ENCODE measurements at regions not wholly inside any gene's neighbourhood (a gene's known extent, or its start where the extent isn't known, plus 50 kb on each side); places are given as distances from the start of the nearest gene placed in this dataset.

DNA sequence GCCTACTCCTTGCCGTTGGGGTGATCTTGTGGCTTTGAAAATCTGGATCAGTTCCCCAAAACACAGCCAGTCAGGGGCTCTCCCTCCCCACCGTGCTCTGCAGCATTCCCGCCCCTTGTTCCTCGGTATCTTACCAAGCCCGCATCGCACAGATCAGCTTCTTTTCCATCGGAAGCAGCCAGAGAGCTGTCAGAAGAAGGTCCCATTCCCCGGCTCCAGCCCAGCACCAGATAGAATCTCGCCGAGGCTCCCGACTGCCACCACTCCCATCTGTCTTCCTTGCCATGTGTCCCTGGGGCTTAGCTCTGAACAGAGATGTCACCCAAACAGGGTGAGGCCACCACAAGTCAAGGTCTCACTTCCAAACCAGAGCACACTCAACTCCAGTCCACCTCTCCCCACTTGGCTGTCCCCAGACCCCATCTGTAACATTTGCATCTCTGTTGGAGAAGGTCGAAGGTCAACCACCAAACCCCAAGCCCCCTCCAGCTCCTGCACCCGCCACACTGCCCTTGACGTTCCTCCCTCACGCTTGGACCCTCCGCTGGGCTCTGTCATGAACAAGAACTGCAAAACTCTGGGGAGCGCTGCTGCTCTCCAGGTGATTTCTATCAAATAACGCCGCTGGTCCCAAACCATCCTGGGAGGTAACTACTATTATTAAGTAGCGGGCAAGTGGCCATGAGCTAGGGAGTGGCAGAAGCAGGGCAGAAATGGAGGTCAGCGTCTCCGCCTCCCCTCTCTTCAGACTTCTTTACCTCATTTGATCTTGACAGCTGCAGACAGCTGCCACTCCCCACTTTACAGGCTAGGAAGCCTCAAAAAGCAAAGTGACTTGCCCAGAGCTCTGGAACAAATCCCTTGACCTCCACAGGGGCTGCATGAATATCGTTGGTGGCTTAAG is 70.0 kb upstream of the TAF1B start:
- DNase-seq, result no peak

DNA sequence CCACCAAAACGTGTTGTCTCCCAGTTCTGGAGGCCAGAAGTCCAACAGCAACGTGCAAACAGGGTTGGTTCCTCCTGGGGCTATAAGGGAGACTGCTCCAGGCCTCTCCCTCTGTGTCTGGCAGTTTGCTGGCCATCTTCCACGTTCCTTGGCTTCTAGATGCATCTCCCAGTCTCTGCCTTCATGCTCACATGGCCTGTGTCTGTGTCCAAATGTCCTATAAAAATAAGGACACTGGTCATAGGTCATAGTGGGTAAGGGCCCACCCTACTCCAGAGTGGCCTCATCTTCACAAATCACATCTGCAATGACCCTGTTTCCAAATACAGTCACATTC is 69.4 kb upstream of the TAF1B start:
- DNase-seq, result no peak

DNA sequence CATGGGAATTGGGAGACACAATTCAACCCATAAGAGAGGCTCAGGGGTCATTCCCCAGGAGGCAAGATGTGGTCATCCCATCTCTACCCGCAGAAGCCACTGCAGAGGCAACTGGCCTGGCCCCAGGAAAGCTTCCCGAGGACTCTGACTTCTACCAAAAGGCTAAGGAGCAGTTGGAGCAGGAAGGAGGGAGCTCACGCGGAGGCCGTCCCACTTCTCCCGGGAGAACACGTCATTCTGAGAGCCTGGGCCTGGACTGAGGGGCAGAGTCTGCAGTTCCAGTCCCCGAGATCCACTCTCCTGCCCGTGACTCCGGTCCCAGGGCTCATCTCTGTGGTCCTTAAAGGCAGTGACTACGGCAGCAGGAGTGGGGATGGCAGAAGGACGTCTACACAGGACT is 69.0 kb upstream of the TAF1B start:
- DNase-seq, result no peak

DNA sequence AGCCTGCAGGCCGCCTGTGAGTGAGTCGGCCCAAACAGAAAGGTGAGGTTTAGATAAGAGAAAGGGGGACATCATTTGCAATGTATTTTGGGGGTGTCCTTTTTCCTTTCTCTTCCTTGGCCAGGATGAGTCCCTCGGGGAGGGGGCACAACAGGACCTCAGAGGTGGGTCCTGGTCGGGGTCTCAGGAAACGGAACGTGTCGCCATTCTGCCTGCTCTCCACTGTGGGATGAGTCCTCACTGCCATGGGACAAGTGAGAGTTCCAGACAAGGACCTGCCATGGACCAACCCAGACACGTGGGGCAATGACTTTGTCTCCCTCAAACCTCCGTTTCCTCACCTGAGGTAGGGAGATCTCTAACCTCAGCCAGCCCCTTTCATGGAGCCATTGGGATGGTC is 67.9 kb upstream of the TAF1B start:
- no peak for DNase-seq

DNA sequence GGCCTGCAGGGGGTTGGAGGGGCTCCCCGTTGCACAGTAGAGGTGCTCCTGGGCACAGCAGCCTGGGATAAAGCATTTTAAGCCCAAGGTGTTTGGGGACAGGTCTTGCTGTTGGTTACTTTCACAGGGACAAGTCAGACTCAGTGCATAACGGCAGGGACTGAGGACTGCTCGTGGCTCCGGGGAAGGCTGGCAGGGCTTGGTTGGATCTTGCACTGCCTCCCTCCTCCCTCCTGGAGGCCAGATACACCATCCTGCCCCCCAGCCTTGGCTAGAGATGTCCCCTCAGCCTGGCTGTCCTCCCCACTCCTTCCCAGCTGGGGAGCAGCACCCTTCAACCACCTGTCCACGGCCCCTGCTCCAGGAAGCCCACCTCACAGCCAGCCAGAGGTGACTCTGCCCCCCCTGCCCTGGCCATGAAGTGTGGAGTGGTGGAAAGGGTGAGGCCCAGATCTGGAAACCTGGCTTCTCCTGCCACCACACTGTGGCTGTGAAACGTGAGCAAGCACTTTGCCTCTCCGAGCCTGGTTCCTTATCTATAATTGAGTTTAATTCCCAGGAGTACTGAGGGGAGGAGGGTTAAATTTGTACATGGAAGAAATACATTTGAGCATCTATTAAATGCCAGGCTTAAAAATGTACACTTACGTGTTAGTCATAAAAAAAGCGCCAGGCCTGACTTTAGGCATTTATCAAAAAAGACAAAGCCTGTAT is 67.1 kb upstream of the TAF1B start:
- no peak for DNase-seq

DNA sequence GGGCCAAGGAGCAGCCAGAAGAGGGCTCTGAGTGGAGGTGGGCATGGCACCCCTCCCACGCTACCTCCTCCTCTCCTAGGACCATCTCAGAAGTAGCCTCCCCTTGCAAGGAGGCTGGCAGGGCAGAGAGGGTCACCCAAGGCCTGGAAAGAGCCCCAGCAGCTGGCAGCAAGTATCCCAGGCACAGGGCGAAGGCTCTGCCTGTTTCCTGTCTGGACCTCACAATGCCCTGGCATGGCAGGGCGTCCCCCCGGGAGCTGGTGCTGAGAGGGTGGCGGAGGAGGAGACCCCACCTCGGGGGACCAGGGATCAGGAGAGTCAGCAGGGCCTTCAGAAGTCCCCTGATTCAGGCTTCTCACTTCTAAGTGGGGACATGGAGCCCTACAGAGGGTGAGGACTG is 66.2 kb upstream of the TAF1B start:
- DNase-seq, result no peak

DNA sequence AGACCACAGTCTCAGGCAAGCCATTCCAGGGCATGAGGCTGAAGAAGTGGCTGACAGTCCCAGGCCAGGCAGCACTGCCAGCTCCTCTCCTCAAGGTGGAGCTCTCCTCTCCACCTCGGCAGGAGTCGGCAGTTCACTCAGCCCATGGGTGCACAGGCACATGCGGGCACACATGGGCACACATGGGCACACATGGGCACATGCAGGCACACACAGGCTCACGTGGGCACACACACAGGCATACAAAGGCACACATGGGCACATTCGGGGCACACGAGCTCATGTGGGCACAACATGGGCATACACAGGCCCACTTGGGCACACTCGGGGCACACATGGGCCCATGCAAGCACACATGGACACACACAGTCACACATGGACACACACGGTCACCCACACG is 65.3 kb upstream of the TAF1B start:
- DNase-seq, result peak in 1 of 2 donors; percentile 50

DNA sequence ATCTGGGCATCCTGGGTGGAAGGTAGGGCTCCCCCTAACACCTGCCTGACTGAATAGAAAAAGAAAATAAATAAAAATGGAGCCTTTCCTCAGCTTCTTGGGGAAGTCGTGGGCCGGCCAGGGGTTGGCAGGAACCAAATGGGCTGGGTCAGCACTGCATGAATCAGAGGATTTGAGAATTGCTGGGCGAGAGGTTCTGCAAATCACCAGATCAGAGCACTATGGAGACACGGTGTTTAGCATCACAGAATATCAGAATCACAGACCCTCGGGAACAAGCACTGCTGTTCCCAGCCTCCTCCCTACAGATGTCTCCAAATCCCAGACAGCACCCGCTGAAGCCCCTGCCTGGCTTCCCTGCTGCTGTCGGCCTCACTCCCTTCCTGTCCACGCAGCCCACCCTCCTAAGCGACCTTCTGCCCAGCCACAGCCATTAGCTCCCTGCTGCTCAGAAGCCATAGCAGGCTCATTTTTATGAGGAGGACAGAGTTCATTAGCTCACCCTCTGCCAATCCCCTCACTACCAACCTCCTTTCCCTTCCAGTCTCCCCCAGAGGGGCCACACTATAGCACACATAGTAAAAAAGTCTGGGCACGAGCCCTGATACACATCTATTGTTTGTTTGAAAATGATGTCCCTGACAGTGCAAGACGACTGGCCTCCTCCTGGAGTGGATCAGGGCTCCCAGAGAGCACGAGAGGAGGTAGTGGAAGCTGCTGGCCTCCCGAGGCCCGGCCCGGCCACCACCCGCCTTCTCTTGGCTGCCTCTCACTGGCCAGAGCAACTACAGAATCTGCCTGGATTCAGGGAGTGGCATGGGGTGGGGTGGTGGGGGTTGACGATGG is 64.6 kb upstream of the TAF1B start:
- DNase-seq, result peak; percentile 60 to 77

DNA sequence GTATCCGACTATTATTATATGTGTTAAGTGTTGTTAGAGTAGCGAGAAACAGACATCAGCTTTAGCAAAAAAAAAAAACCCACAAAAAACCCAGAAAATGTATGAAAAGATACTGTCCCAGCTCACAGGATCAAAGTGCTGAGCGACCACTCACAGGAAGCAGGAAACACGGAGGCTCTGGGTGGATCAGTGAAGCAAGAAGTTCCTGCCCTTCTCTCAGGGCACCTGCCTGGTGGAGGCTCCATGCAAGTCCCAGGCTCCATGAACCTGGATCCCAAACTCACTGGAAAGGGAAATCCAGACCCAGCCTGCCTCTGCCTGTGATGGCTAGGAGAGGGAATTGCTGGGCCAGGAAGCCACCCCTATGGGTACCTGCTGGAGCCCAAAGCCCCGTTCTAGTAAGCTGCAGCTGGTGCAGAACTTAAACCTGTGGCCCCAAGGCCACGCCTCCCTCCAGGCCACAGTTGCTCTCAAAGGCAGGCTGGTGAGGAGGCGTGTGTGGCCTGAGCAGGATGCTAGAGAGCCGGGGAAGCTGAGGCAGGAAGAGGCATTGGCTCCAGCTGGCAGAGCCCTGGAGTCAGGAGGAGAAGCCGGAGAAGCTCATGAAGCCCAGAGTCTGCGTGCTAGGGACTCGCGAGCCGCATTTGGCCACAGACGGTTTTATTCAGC is 63.5 kb upstream of the TAF1B start:
- no peak for DNase-seq

DNA sequence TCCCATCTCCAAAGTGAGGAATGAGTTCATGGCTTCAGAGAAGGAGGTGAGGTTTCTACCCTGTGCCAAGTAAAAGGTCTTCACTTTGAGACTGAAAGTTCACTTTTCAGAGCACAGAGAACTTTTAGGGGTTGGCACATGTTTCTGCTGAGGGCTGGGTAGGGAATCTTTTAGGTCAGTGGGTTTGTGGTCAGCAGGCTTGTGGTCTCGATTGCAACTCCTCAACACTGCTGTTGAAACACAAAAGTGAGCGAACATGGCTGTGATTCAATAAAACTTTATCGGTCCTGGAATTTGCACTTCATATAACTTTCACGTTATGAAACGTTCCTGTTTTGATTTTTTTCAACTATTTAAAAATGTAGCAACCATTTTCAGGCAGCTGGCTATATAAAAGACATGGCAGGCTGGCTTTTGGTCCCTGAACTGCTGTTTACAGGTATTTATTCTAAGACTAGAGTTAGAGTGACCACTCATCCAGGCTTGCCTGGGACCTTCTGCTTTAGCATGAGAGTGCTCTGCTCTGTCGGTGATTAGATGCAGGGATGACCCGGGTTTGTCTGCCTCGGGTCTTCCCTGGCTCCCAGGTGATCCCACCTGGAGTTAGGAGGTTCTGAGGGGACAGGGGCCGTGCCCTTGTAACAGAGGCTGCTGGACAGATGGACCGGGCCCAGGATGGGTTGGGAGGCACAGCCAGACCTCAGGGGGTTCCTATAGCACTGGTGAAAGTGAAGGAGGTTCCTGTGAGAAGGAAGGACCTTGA is 62.7 kb upstream of the TAF1B start:
- peak; percentile 66 to 81 for DNase-seq

DNA sequence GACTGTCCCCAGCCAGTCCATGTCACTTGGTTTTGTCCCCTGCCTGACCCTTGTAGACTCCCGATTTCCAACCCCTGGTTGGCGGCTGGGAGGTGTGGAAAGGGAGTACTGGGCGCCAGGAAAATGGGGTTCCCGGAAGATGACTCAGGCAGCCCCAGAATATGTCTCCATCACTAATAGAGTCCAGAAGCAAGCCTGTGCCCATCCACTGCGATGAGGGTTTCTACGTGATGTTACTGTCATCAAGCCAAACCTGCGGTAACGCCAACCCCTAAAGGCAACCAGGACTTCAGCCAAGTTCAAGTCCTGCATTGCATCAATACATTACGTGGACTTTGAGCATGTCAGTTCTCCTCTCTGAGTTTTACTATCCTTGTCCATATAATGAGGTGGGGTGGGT is 62.0 kb upstream of the TAF1B start:
- no peak for DNase-seq

DNA sequence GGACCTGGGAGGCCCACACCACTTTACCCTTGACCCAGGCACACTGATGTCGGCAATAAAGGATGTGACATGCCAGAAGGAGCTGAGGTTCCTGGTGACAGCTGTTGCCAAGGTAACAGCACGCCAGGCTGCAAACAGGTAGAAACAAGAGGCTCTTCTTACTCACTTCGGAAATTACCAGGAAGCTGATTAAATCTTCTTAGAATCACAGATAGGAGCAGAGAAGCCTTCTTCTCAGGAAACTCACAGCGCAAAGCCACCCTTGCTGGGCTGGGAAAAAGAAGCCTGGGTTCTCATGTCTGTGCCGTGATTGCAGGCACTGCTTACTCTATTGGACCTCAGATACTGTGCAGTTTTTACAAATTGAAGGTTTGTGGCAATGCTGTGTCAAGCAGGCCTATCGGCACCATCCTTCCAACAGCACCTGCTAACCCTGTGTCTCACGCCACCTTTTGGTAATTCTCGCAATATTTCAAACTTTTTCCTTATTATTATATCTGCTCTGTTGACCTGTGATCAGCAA is 61.0 kb upstream of the TAF1B start:
- no peak for DNase-seq

DNA sequence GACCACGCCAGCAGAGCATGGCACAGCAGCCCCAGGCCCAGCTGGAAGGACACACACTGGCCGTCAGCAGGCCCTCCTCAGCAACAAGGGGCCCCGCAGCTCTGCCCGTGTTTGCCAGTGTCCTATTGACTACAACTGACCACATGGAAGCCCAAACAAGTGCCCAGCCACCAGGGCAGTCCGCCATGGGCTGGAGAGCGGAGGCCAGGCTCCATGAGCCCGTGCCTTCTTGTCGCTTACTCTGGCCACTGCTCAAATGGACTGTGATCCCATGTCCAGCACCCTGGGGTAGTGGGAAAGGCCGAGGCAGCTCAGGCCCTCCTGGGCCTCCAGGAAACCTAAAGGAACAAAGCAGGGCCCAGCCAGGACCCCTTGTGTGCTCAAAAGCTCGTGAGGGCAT is 53.9 kb upstream of the TAF1B start:
- DNase-seq, result no peak

DNA sequence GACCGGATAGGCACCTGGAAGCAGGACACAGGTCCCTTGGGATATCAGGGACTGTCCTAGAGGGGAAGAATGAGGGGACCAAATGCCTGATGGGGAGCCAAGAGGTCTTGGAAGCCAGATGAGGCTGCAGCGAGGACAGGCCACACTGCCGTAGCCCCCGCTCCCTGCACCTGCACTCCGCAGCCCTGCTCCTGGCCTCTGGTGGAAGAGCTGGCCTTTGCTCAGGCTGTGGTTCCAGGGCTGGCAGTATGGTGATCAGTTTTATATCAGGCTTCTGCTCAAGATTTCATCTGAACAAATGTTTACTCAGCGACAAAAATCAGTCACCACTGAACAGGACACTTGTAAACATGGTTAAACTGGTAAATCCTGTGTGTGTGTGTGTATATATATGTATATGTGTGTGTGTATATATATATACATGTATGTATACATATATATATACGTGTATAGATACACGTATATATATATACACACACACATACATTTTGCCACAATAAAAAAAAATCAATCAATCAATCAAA is 52.5 kb upstream of the TAF1B start:
- no peak for DNase-seq

DNA sequence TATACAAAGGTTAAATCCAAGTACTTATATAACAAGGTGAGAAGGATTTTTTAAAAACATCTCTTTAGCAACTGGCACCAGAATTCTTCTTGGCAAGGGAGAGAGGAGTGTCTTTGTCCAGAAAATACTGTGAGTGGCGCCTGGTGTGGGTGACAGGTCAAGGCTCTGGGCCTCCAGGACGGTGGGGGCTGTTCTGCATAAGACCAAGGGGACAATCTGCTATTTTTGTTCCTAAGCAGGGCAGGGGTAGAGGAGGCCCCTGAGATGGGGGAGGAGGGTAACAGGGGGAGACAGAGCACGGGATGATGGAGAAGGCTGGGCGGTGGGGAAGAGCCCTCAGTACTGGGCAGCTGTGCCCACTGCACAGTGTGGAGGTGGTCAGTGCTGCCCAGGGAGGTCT is 51.6 kb upstream of the TAF1B start:
- DNase-seq, result no peak

DNA sequence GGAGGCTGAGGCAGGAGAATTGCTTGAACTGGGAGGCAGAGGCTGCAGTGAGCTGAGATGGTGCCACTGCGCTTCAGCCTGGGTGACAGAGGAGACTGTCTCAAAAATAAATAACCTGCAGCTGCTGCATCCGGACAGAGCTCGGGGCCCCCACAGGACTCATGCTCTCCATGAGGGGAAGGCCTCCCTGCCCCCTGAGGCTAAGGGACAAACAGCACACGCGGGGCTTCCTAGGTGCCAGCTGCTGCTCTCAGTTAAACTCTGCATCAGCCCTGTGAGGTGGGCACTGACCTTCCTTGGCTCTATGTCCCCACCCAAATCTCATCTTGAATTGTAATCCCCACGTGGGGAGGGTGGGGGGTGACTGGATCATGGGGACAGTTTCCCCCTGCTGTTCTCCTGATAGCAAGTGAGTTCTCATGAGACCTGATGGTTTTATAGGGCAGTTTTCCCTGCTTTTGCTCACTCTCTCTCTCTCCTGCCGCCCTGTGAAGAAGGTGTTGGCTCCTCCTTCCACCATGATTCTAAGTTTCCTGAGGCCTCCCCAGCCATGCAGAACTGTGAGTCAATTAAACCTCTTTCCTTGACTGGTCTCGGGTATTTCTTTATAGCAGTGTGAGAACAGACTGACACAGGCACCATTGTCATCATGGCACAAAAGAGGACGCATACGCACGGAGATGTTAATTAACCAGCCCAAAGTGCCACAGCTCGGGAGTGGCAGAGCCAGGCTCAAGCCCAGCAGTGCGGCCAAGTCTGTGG is 49.9 kb upstream of the TAF1B start:
- no peak for DNase-seq
